HEK293 (cell line): ENCODE measurements at regions not wholly inside any gene's neighbourhood (a gene's known extent, or its start where the extent isn't known, plus 50 kb on each side); places are given as distances from the start of the nearest gene placed in this dataset.

ENCODE experiments used
- CTCF ChIA-PET: fragments of 350-600 bp; formaldehyde crosslinking; extraction: SDS; loops from one replicate; lab custom pipeline; 2021; ENCODE audit warnings: antibody characterized with exemption; lab: Yijun Ruan, JAX
- POLR2A ChIA-PET: fragments of 300-600 bp; formaldehyde crosslinking; extraction: SDS; loops from one replicate; lab custom pipeline; 2020; ENCODE audit warnings: antibody characterized with exemption, inconsistent platforms; lab: Yijun Ruan, JAX
- H3K27ac ChIP-seq: fragments of 200-500 bp; sonication (Bioruptor generic); 2 replicates; pipeline ENCODE4 v1.5.1; 2014; ENCODE audit warnings: low read depth, low read length, control low read depth, inconsistent platforms; ENCODE audit errors: extremely low read depth
- H3K36me3 ChIP-seq, 2 experiments: fragments of 200-500 bp in 1 of 2; sonication (Bioruptor generic) in 1 of 2; 1 replicate in 1 of 2; 2 replicates in 1 of 2; pipeline ENCODE4 v1.5.1; 2014 to 2017; ENCODE audit warnings: inconsistent platforms in 2 of 2, low read length in 2 of 2; ENCODE audit not compliant: control insufficient read depth in 2 of 2, insufficient read depth in 1 of 2
- H3K4me1 ChIP-seq: fragments of 200-500 bp; sonication (Bioruptor generic); 2 replicates; pipeline ENCODE4 v1.5.1; 2014; ENCODE audit warnings: mild to moderate bottlenecking, low read length, inconsistent platforms; ENCODE audit not compliant: control insufficient read depth, insufficient read depth
- H3K4me3 ChIP-seq: 2 replicates; pipeline ENCODE4 v1.5.1; 2011; ENCODE audit warnings: low read depth, mild to moderate bottlenecking, control low read depth, low read length, moderate library complexity
- H3K9me3 ChIP-seq: fragments of 200-500 bp; sonication (Bioruptor generic); 2 replicates; pipeline ENCODE4 v1.5.1; 2014; ENCODE audit warnings: low read depth, low read length, inconsistent platforms; ENCODE audit not compliant: control insufficient read depth, insufficient read depth
- GLI4 ChIP-seq: fragments of 450-650 bp; formaldehyde crosslinking; IDR thresholded peaks from 2 replicates; pipeline ENCODE4 v1.5.1; 2016; ENCODE audit warnings: missing biosample characterization, missing genetic modification characterization
- INSM2 ChIP-seq: fragments of 450-650 bp; formaldehyde crosslinking; IDR thresholded peaks from 2 replicates; pipeline ENCODE4 v1.5.1; 2016; ENCODE audit warnings: missing biosample characterization, missing genetic modification characterization
- KLF1 ChIP-seq: fragments of 450-650 bp; formaldehyde crosslinking; IDR thresholded peaks from 2 replicates; pipeline ENCODE4 v1.5.1; 2016; ENCODE audit warnings: missing biosample characterization, missing genetic modification characterization
- PATZ1 ChIP-seq: fragments of 450-650 bp; formaldehyde crosslinking; IDR thresholded peaks from 2 replicates; pipeline ENCODE4 v1.5.1; 2016; ENCODE audit warnings: missing biosample characterization, missing genetic modification characterization
- REPIN1 ChIP-seq: fragments of 450-650 bp; formaldehyde crosslinking; IDR thresholded peaks from 2 replicates; pipeline ENCODE4 v1.5.1; 2017; ENCODE audit warnings: missing biosample characterization, missing genetic modification characterization, low read depth
- SCRT2 ChIP-seq: fragments of 450-650 bp; formaldehyde crosslinking; IDR thresholded peaks from 2 replicates; pipeline ENCODE4 v1.5.1; 2016; ENCODE audit warnings: missing biosample characterization, missing genetic modification characterization
- ZFP41 ChIP-seq: fragments of 450-650 bp; formaldehyde crosslinking; IDR thresholded peaks from 2 replicates; pipeline ENCODE4 v1.5.1; 2016; ENCODE audit warnings: missing biosample characterization, missing genetic modification characterization, borderline replicate concordance
- ZNF146 ChIP-seq: fragments of 450-650 bp; formaldehyde crosslinking; IDR thresholded peaks from 2 replicates; pipeline ENCODE4 v1.5.1; 2016; ENCODE audit warnings: missing biosample characterization, missing genetic modification characterization
- ZNF175 ChIP-seq: fragments of 450-650 bp; formaldehyde crosslinking; IDR thresholded peaks from 2 replicates; pipeline ENCODE4 v1.5.1; 2016; ENCODE audit warnings: missing biosample characterization, missing genetic modification characterization
- ZNF26 ChIP-seq: fragments of 450-650 bp; formaldehyde crosslinking; IDR thresholded peaks from 2 replicates; pipeline ENCODE4 v1.5.1; 2016; ENCODE audit warnings: missing biosample characterization, missing genetic modification characterization
- ZNF266 ChIP-seq: fragments of 450-650 bp; formaldehyde crosslinking; IDR thresholded peaks from 2 replicates; pipeline ENCODE4 v1.5.1; 2016; ENCODE audit warnings: missing biosample characterization, missing genetic modification characterization, low read depth
- ZNF366 ChIP-seq: fragments of 450-650 bp; formaldehyde crosslinking; conservative IDR thresholded peaks from 2 replicates; pipeline ENCODE4 v1.5.1; 2016; ENCODE audit warnings: missing biosample characterization, missing genetic modification characterization
- ZNF560 ChIP-seq: fragments of 450-650 bp; formaldehyde crosslinking; IDR thresholded peaks from 2 replicates; pipeline ENCODE4 v1.5.1; 2017; ENCODE audit warnings: missing biosample characterization, missing genetic modification characterization, borderline replicate concordance
- ZNF664 ChIP-seq: fragments of 450-650 bp; formaldehyde crosslinking; IDR thresholded peaks from 2 replicates; pipeline ENCODE4 v1.5.1; 2016; ENCODE audit warnings: missing biosample characterization, missing genetic modification characterization
- ZNF670 ChIP-seq: fragments of 450-650 bp; formaldehyde crosslinking; IDR thresholded peaks from 2 replicates; pipeline ENCODE4 v1.5.1; 2016; ENCODE audit warnings: missing biosample characterization, missing genetic modification characterization, low read depth
- ZNF707 ChIP-seq: fragments of 450-650 bp; formaldehyde crosslinking; IDR thresholded peaks from 2 replicates; pipeline ENCODE4 v1.5.1; 2016; ENCODE audit warnings: missing biosample characterization, missing genetic modification characterization
- ZNF791 ChIP-seq: fragments of 450-650 bp; formaldehyde crosslinking; IDR thresholded peaks from 2 replicates; pipeline ENCODE4 v1.5.1; 2016; ENCODE audit warnings: missing biosample characterization, missing genetic modification characterization
- ZSCAN4 ChIP-seq: fragments of 450-650 bp; formaldehyde crosslinking; IDR thresholded peaks from 2 replicates; pipeline ENCODE4 v1.5.1; 2017; ENCODE audit warnings: missing biosample characterization, missing genetic modification characterization
- ZXDB ChIP-seq: fragments of 450-650 bp; formaldehyde crosslinking; IDR thresholded peaks from 2 replicates; pipeline ENCODE4 v1.5.1; 2016; ENCODE audit warnings: missing biosample characterization, missing genetic modification characterization

GRCh38 chr1:200310824-200311223, 99.0 kb downstream of the ZNF281 start:
- no peak overlapping the region for H3K4me3 ChIP-seq
- no peak overlapping the region for H3K27ac ChIP-seq
- H3K4me1 ChIP-seq: no peaks in the 10 kb centered on the region
- no peaks in the 10 kb centered on the region for H3K36me3 ChIP-seq
- TF ChIP-seq ZNF366 (tag by site-specific recombination) (no peak), ZNF146 (no peak)
- TF ChIP-seq, all 188 proteins: peak for 0
- H3K9me3 ChIP-seq: no peaks in the 10 kb centered on the region
- POLR2A ChIA-PET: no interaction called here
- CTCF ChIA-PET: interaction anchor here (0.6 to 1.4 kb wide), 3 partner anchors 9 to 626 kb away, joined by 3 to 4 read pairs (median 3); no protein-coding TSS in a partner anchor

GRCh38 chr1:200307755-200308066, 102.1 kb downstream of the ZNF281 start:
- no peak for TF ChIP-seq ZNF670 (tag by site-specific recombination)
- TF ChIP-seq ZNF266 (tag by site-specific recombination): no peak
- no peak for TF ChIP-seq SCRT2 (tag by site-specific recombination)
- no peak for TF ChIP-seq ZNF26 (tag by site-specific recombination)
- TF ChIP-seq ZNF664: no peak
- no peak for TF ChIP-seq PATZ1 (tag by site-specific recombination)
- TF ChIP-seq ZNF560 (tag by site-specific recombination): no peak
- TF ChIP-seq ZNF791 (tag by site-specific recombination): no peak
- no peak for TF ChIP-seq ZFP41
- TF ChIP-seq REPIN1 (tag by site-specific recombination): no peak
- TF ChIP-seq ZNF175: no peak
- no peak for TF ChIP-seq ZSCAN4 (tag by site-specific recombination)
- no peak for TF ChIP-seq ZXDB (tag by site-specific recombination)
- TF ChIP-seq GLI4: no peak
- TF ChIP-seq KLF1 (tag by site-specific recombination): no peak
- no peak for TF ChIP-seq ZNF707 (tag by site-specific recombination)
- no peak for TF ChIP-seq INSM2 (tag by site-specific recombination)
- H3K4me1 ChIP-seq: no peaks in the 10 kb centered on the region
- H3K36me3 ChIP-seq: no peaks in the 10 kb centered on the region
- ChIA-PET POLR2A (no interaction called here), CTCF (interaction anchor here (0.6 to 2.3 kb wide), 17 partner anchors 8 to 624 kb away, joined by 3 to 11 read pairs (median 4); no protein-coding TSS in a partner anchor)
- H3K27ac ChIP-seq: no peak overlapping the region
- H3K4me3 ChIP-seq: no peak overlapping the region
- H3K9me3 ChIP-seq: no peaks in the 10 kb centered on the region
